CD14-positive monocyte (primary cell): ENCODE measurements at regions not wholly inside any gene's neighbourhood (a gene's known extent, or its start where the extent isn't known, plus 50 kb on each side); places are given as distances from the start of the nearest gene placed in this dataset.
"Not testable (repeated sequence)": the region's sequence is repeated elsewhere in the genome, so short reads cannot be mapped to it uniquely, and the experiment has no call there.

Experiments
- DNase-seq, 3 donors: peaks; one replicate each; pipeline ENCODE4 v3.0.0-alpha.2; 2011 to 2022
- H2AFZ ChIP-seq: 2 replicates; pipeline ENCODE4 v1.6.0; 2012; ENCODE audit warnings: mild to moderate bottlenecking, low read depth, low read length, inconsistent platforms; ENCODE audit not compliant: insufficient read depth, poor library complexity, severe bottlenecking
- H3K27ac ChIP-seq, 2 donors: 1 replicate in 1 of 2; 2 replicates in 1 of 2; pipeline ENCODE4 v1.5.1; 2012 to 2013; ENCODE audit warnings: low read length in 2 of 2, control low read depth in 1 of 2, inconsistent platforms in 1 of 2, low read depth in 1 of 2, mild to moderate bottlenecking in 1 of 2
- H3K27me3 ChIP-seq, 2 donors: one replicate each; pipeline versions ENCODE4 v1.6.0 to v1.6.1; 2011 to 2013; ENCODE audit warnings: low read length in 2 of 2; ENCODE audit not compliant: control insufficient read depth in 2 of 2, insufficient read depth in 2 of 2
- H3K36me3 ChIP-seq, 2 donors: replicated peaks in 1 of 2; 1 replicate in 1 of 2; 2 replicates in 1 of 2; pipeline versions ENCODE4 v1.5.1 to v1.6.1; 2012 to 2013; ENCODE audit warnings: low read length in 2 of 2, control low read depth in 1 of 2, inconsistent platforms in 1 of 2, mild to moderate bottlenecking in 1 of 2; ENCODE audit not compliant: insufficient read depth in 2 of 2, control insufficient read depth in 1 of 2
- H3K4me1 ChIP-seq, 2 donors: 1 replicate in 1 of 2; 2 replicates in 1 of 2; pipeline versions ENCODE4 v1.5.1 to v1.6.1; 2012 to 2013; ENCODE audit warnings: low read length in 2 of 2, control low read depth in 1 of 2, inconsistent platforms in 1 of 2, mild to moderate bottlenecking in 1 of 2, moderate library complexity in 1 of 2; ENCODE audit not compliant: insufficient read depth in 2 of 2, control insufficient read depth in 1 of 2
- H3K4me2 ChIP-seq: replicated peaks from 2 replicates; pipeline ENCODE3; 2012; ENCODE audit warnings: low read length, moderate library complexity, mild to moderate bottlenecking; ENCODE audit not compliant: poor library complexity, severe bottlenecking; ENCODE audit errors: extremely low read depth
- H3K4me3 ChIP-seq, 3 experiments: fragments of 200-600 bp in 1 of 3; sonication (generic) in 1 of 3; replicated peaks in 1 of 3; 1 replicate in 2 of 3; 2 replicates in 1 of 3; pipeline ENCODE4 v1.5.1; 2011 to 2013; ENCODE audit warnings: low read length in 3 of 3, mild to moderate bottlenecking in 3 of 3, control low read depth in 2 of 3, low read depth in 2 of 3, inconsistent platforms in 1 of 3, moderate library complexity in 1 of 3
- H3K79me2 ChIP-seq: 2 replicates; pipeline ENCODE4 v1.6.0; 2012; ENCODE audit warnings: mild to moderate bottlenecking, control low read depth, inconsistent platforms, low read length, moderate library complexity; ENCODE audit not compliant: insufficient read depth
- H3K9ac ChIP-seq: 2 replicates; pipeline ENCODE4 v1.6.0; 2017; ENCODE audit warnings: low read length, mild to moderate bottlenecking; ENCODE audit not compliant: insufficient read depth, poor library complexity, severe bottlenecking
- H3K9me3 ChIP-seq, 2 donors: replicated peaks in 1 of 2; 1 replicate in 1 of 2; 2 replicates in 1 of 2; pipeline versions ENCODE4 v1.5.1 to v1.6.1; 2012 to 2013; ENCODE audit warnings: low read length in 2 of 2, control low read depth in 1 of 2; ENCODE audit not compliant: control insufficient read depth in 1 of 2, insufficient read depth in 1 of 2
- H4K20me1 ChIP-seq: 2 replicates; pipeline ENCODE4 v1.6.0; 2012; ENCODE audit warnings: mild to moderate bottlenecking, low read length, control low read depth, moderate library complexity; ENCODE audit not compliant: insufficient read depth
- H3K27ac Mint-ChIP-seq, 7 donors: one replicate each; pipeline ENCODE4 v1.8.0; 2020; ENCODE audit warnings: mild to moderate bottlenecking in 7 of 7, mixed read lengths in 7 of 7, moderate library complexity in 6 of 7, inconsistent platforms in 2 of 7
- H3K27me3 Mint-ChIP-seq, 3 donors: one replicate each; pipeline ENCODE4 v1.8.0; 2021 to 2022; ENCODE audit warnings: low read depth in 3 of 3, mild to moderate bottlenecking in 3 of 3, mixed read lengths in 3 of 3, moderate library complexity in 3 of 3, inconsistent platforms in 1 of 3
- H3K36me3 Mint-ChIP-seq, 2 donors: one replicate each; pipeline ENCODE4 v1.8.0; 2020; ENCODE audit warnings: mixed read lengths in 2 of 2, inconsistent platforms in 1 of 2, mild to moderate bottlenecking in 1 of 2
- H3K4me1 Mint-ChIP-seq: one replicate; pipeline ENCODE4 v1.8.0; 2020; ENCODE audit warnings: mild to moderate bottlenecking, mixed read lengths
- H3K4me3 Mint-ChIP-seq, 2 donors: one replicate each; pipeline ENCODE4 v1.8.0; 2020; ENCODE audit warnings: mild to moderate bottlenecking in 2 of 2, mixed read lengths in 2 of 2, moderate library complexity in 1 of 2
- H3K9me3 Mint-ChIP-seq, 7 donors: one replicate each; pipeline ENCODE4 v1.8.0; 2020 to 2022; ENCODE audit warnings: mixed read lengths in 7 of 7, mild to moderate bottlenecking in 6 of 7, moderate library complexity in 6 of 7, inconsistent platforms in 2 of 7
- CTCF ChIP-seq: fragments of 200-600 bp; IDR thresholded peaks from one replicate; pipeline ENCODE4 v1.8.0; 2022; ENCODE audit warnings: antibody characterized with exemption, mild to moderate bottlenecking
- WGBS: methylation state at CpG from one replicate; pipeline ENCODE4 v1.1.5; 2013; ENCODE audit warnings: missing lambda C conversion rate; ENCODE audit not compliant: insufficient coverage; 5-methylcytosine and 5-hydroxymethylcytosine counted together
- intact Hi-C, 2 donors: fragments of 100-400 bp; cut with micrococcal nuclease; formaldehyde crosslinking; loops; one replicate each; pipeline versions ENCODE4 v1.15.0 to v1.15.1; 2023

- TF ChIP-seq CTCF = no peak
- no peak overlapping the region for H3K4me3 Mint-ChIP-seq
- no peak overlapping the region for H3K27ac Mint-ChIP-seq
- H3K4me1 Mint-ChIP-seq = peaks cover 7% of the 10 kb centered on the region
- Histone ChIP-seq H2AFZ (no peak overlapping the region), H3K4me2 (no peak overlapping the region), H3K36me3 (no peaks in the 10 kb centered on the region), H3K9ac (no peak overlapping the region), H4K20me1 (no peaks in the 10 kb centered on the region), H3K79me2 (no peaks in the 10 kb centered on the region), H3K4me1 (peaks cover 0 to 5% of the 10 kb centered on the region in 2 donors), H3K9me3 (no peaks in the 10 kb centered on the region), H3K27me3 (no peaks in the 10 kb centered on the region), H3K4me3 (no peak overlapping the region), H3K27ac (no peak overlapping the region)
- H3K27me3 Mint-ChIP-seq = peaks cover 0 to 2% (median 2%) of the 10 kb centered on the region in 3 donors
- no peak for DNase-seq
- 97% methylated on average over 5 of the region's 7 CpGs for WGBS
- H3K36me3 Mint-ChIP-seq = no peaks in the 10 kb centered on the region
- intact Hi-C loops = no loop called here
- peaks cover 0 to 14% (median 0%) of the 10 kb centered on the region in 7 donors for H3K9me3 Mint-ChIP-seq
Observed at GRCh38 chr10:118961436-118961835, 68.1 kb upstream of the NANOS1 start.

- H3K79me2 ChIP-seq, H3K4me2 ChIP-seq, H3K27me3 ChIP-seq, H3K36me3 Mint-ChIP-seq, H3K9me3 ChIP-seq, H4K20me1 ChIP-seq, H3K4me3 Mint-ChIP-seq, H3K4me1 ChIP-seq, H2AFZ ChIP-seq, DNase-seq, H3K9me3 Mint-ChIP-seq, H3K27me3 Mint-ChIP-seq, H3K4me1 Mint-ChIP-seq, H3K27ac ChIP-seq, H3K36me3 ChIP-seq, H3K9ac ChIP-seq, intact Hi-C loops, H3K4me3 ChIP-seq: not testable (repeated sequence)
- peak overlapping the region in 1 of 7 donors; percentile 40 for H3K27ac Mint-ChIP-seq
- WGBS = 70% methylated on average over 3 of the region's 7 CpGs
Observed at GRCh38 chr10:118962331-118962868, 67.1 kb upstream of the NANOS1 start.
